ENCODE measurements at regions not wholly inside any gene's neighbourhood (a gene's known extent, or its start where the extent isn't known, plus 50 kb on each side); places are given as distances from the start of the nearest gene placed in this dataset.

- Histone ChIP-seq H3K9me3 (replicated peaks; ENCODE audit: control insufficient read depth, insufficient read depth, low read depth, low read length) (no peaks in the 10 kb centered on the region), H3K4me1 (replicated peaks in 1 of 2; ENCODE audit: control insufficient read depth in 2 of 2, insufficient read depth in 2 of 2, low read length in 2 of 2) (no peaks in the 10 kb centered on the region), H3K27ac (ENCODE audit: extremely low read depth, low read depth, low read length) (no peak overlapping the region), H3K36me3 (ENCODE audit: control insufficient read depth, insufficient read depth, low read length) (no peaks in the 10 kb centered on the region), H3K9me1 (ENCODE audit: control insufficient read depth, insufficient read depth, low read length) (no peaks in the 10 kb centered on the region), H3K9ac (ENCODE audit: insufficient read depth in 1 of 2, low read depth in 2 of 2, low read length in 2 of 2) (no peak overlapping the region), H3K79me2 (ENCODE audit: control insufficient read depth, insufficient read depth, low read length) (no peaks in the 10 kb centered on the region), H3K27me3 (ENCODE audit: control insufficient read depth in 2 of 2, insufficient read depth in 2 of 2, low read length in 2 of 2) (peaks cover 0 to 9% of the 10 kb centered on the region in 2 experiments; a peak in 1 of 5 replicates), H4K20me1 (replicated peaks; ENCODE audit: control insufficient read depth, insufficient read depth, low read length) (no peaks in the 10 kb centered on the region), H3K4me3 (no peak overlapping the region), H2AFZ (ENCODE audit: low read depth, low read length) (no peak overlapping the region), H3K4me2 (ENCODE audit: insufficient read depth, low read length) (no peak overlapping the region)
- no peak for TF ChIP-seq RB1 (IDR thresholded peaks at IDR 0.05; ENCODE audit: low read depth)
- TF ChIP-seq NELFE (IDR thresholded peaks at IDR 0.05; ENCODE audit: insufficient read depth, insufficient read length): no peak
- no peak for TF ChIP-seq MBD2 (IDR thresholded peaks at IDR 0.05; ENCODE audit: borderline replicate concordance, low read depth)
- no peak for TF ChIP-seq KLF1 (tag; IDR thresholded peaks at IDR 0.05)
- no peak for TF ChIP-seq ZSCAN32 (CRISPR knock-in tag; IDR thresholded peaks at IDR 0.05)
- no peak for TF ChIP-seq EP300 (IDR thresholded peaks at IDR 0.05; ENCODE audit: low read length)
- no peak for TF ChIP-seq TAL1 (IDR thresholded peaks at IDR 0.05)
- TF ChIP-seq PTTG1 (tag; IDR thresholded peaks at IDR 0.05; ENCODE audit: low read depth): no peak
- TF ChIP-seq KDM4B (IDR thresholded peaks at IDR 0.05; ENCODE audit: borderline replicate concordance in 2 of 2, low read depth in 1 of 2): no peak
- TF ChIP-seq SFPQ (IDR thresholded peaks at IDR 0.05; ENCODE audit: low read depth, low read length): no peak
- no peak for TF ChIP-seq KLF16 (IDR thresholded peaks at IDR 0.05)
- TF ChIP-seq HDAC6 (IDR thresholded peaks at IDR 0.05; ENCODE audit: low read depth, low read length): no peak
- TF ChIP-seq SIN3A (IDR thresholded peaks at IDR 0.05; ENCODE audit: borderline replicate concordance in 2 of 2, control insufficient read depth in 1 of 2, low read depth in 2 of 2, low read length in 2 of 2): no peak
- TF ChIP-seq ZNF253 (CRISPR knock-in tag; conservative IDR thresholded peaks at IDR 0.05): no peak
- TF ChIP-seq POLR3G (IDR thresholded peaks at IDR 0.05; ENCODE audit: extremely low read depth, insufficient read length, insufficient replicate concordance): no peak
- TF ChIP-seq ZNF143 (CRISPR knock-in tag; IDR thresholded peaks at IDR 0.05): no peak
- no peak for TF ChIP-seq NCOA6 (IDR thresholded peaks at IDR 0.05)
- TF ChIP-seq NCOA2 (IDR thresholded peaks at IDR 0.05; ENCODE audit: partially characterized antibody in 2 of 2): no peak
- no peak for TF ChIP-seq EGR1 (conservative IDR thresholded peaks at IDR 0.05)
- 2% methylated on average over 14 of the region's 25 CpGs for WGBS (ENCODE audit: insufficient coverage, low coverage, missing lambda C conversion rate)
- intact Hi-C loops (cut with micrococcal nuclease): no loop called here
- ATAC-seq: no peak
- BruUV-seq (replicated peaks): no TSS peak
- no peak for DNase-seq (ENCODE audit: extremely low read depth in 1 of 4, low spot score in 3 of 4)
- ChIA-PET POLR2A (no interaction called here), CTCF (ENCODE audit: low intra/inter-chr PET ratio) (no interaction called here)
- FAIRE-seq: no peak
- in situ Hi-C loops (cut with MboI): no loop called here
Observed at GRCh38 chrX:97847885-97848679, 964.4 kb downstream of the RPA4 start.
